PC-3 (cell line): ENCODE measurements at regions not wholly inside any gene's neighbourhood (a gene's known extent, or its start where the extent isn't known, plus 50 kb on each side); places are given as distances from the start of the nearest gene placed in this dataset.

Experiments used
- ATAC-seq: fragments of 200-7000 bp; cut with Tn5 transposase; 2 replicates; pipeline ENCODE4 v1.9.1; 2020; ENCODE audit warnings: mild to moderate bottlenecking, moderate library complexity
- BruUV-seq: library from RNA; stranded (reverse); fragments of 400-500 nt; replicated peaks from 2 replicates; lab custom pipeline; 2021; lab: Mats Ljungman, UMichigan
- CTCF ChIA-PET: fragments of 300-600 bp; sonication (Branson Sonifier 250); formaldehyde crosslinking; loops from one replicate; lab custom pipeline; 2022; ENCODE audit warnings: antibody characterized with exemption; lab: Charles Lee
- POLR2A ChIA-PET: fragments of 300-600 bp; sonication (Branson Sonifier 250); formaldehyde crosslinking; loops from one replicate; lab custom pipeline; 2022; ENCODE audit warnings: antibody characterized with exemption; ENCODE audit not compliant: unreplicated experiment; lab: Charles Lee
- DNase-seq: peaks from one replicate; pipeline ENCODE4 v3.0.0-alpha.2; 2015
- H2AFZ ChIP-seq: fragments of 300-600 bp; sonication (generic); 2 replicates; pipeline ENCODE4 v1.6.0; 2016; ENCODE audit warnings: antibody characterized with exemption, low read length
- H3F3A ChIP-seq: fragments of 300-600 bp; sonication (generic); one replicate; pipeline ENCODE4 v1.6.0; 2017; ENCODE audit warnings: antibody characterized with exemption, low read length, control low read depth, mild to moderate bottlenecking; ENCODE audit not compliant: unreplicated experiment
- H3K27ac ChIP-seq: fragments of 300-600 bp; sonication (generic); 2 replicates; pipeline ENCODE4 v1.5.1; 2016; ENCODE audit warnings: mild to moderate bottlenecking, low read length
- H3K27me3 ChIP-seq: fragments of 300-600 bp; sonication (generic); 2 replicates; pipeline ENCODE4 v1.6.1; 2016; ENCODE audit warnings: low read length, mixed read lengths
- H3K36me3 ChIP-seq: fragments of 300-600 bp; sonication (generic); 2 replicates; pipeline ENCODE4 v1.6.1; 2016; ENCODE audit warnings: low read depth, mixed run types, low read length, mixed read lengths
- H3K4me1 ChIP-seq: fragments of 300-600 bp; sonication (generic); 2 replicates; pipeline ENCODE4 v1.5.1; 2016; ENCODE audit warnings: low read length; ENCODE audit not compliant: insufficient read depth
- H3K4me2 ChIP-seq: fragments of 300-600 bp; sonication (generic); 2 replicates; pipeline ENCODE4 v1.6.0; 2016; ENCODE audit warnings: low read length
- H3K4me3 ChIP-seq: fragments of 300-600 bp; sonication (generic); 2 replicates; pipeline ENCODE4 v1.5.1; 2016; ENCODE audit warnings: mild to moderate bottlenecking, low read length, mixed read lengths
- H3K79me2 ChIP-seq: fragments of 300-600 bp; sonication (generic); 2 replicates; pipeline ENCODE4 v1.6.1; 2017; ENCODE audit warnings: low read length, mixed read lengths
- H3K9ac ChIP-seq: fragments of 300-600 bp; sonication (generic); 2 replicates; pipeline ENCODE4 v1.6.0; 2016; ENCODE audit warnings: mild to moderate bottlenecking, low read length
- H3K9me2 ChIP-seq: fragments of 300-600 bp; sonication (generic); replicated peaks from 2 replicates; pipeline ENCODE4 v1.6.1; 2016; ENCODE audit warnings: mixed run types, low read length, mixed read lengths
- H3K9me3 ChIP-seq: fragments of 300-600 bp; sonication (generic); 2 replicates; pipeline ENCODE4 v1.6.1; 2016; ENCODE audit warnings: low read length, mixed read lengths
- H4K20me1 ChIP-seq: fragments of 300-600 bp; sonication (generic); 2 replicates; pipeline ENCODE4 v1.6.1; 2016; ENCODE audit warnings: low read length, mixed read lengths
- CTCF ChIP-seq: fragments of 300-600 bp; sonication (generic); conservative IDR thresholded peaks from 2 replicates; pipeline ENCODE4 v1.5.1; 2017; ENCODE audit warnings: antibody characterized with exemption, low read depth, mild to moderate bottlenecking, low read length
- EZH2 ChIP-seq: fragments of 300-600 bp; sonication (generic); IDR thresholded peaks from one replicate; pipeline ENCODE4 v1.6.1; 2017; ENCODE audit warnings: antibody characterized with exemption, mild to moderate bottlenecking, low read length; ENCODE audit not compliant: unreplicated experiment
- EZH2phosphoT487 ChIP-seq: fragments of 300-600 bp; sonication (generic); IDR thresholded peaks from 2 replicates; pipeline ENCODE4 v1.6.1; 2018; ENCODE audit warnings: mild to moderate bottlenecking, antibody characterized with exemption, low read length, borderline replicate concordance
- intact Hi-C: fragments of 100-400 bp; cut with micrococcal nuclease; formaldehyde crosslinking; loops from 2 replicates; pipeline ENCODE4 v1.9.0; 2023

GRCh38 chr2:65608916-65609315, 176.5 kb upstream of the SPRED2 start:
- Histone ChIP-seq H3K36me3 (no peaks in the 10 kb centered on the region), H3K79me2 (no peaks in the 10 kb centered on the region), H3K4me3 (no peak overlapping the region), H2AFZ (no peak overlapping the region), H3K9me2 (no peaks in the 10 kb centered on the region), H3F3A (no peaks in the 10 kb centered on the region), H4K20me1 (no peaks in the 10 kb centered on the region), H3K27ac (no peak overlapping the region), H3K27me3 (no peaks in the 10 kb centered on the region), H3K4me2 (no peak overlapping the region), H3K4me1 (peaks cover 27% of the 10 kb centered on the region), H3K9ac (no peak overlapping the region), H3K9me3 (no peaks in the 10 kb centered on the region)
- ATAC-seq (no peak), DNase-seq (no peak)
- CTCF ChIA-PET: no interaction called here
- no peak for TF ChIP-seq EZH2phosphoT487
- intact Hi-C loops: no loop called here
- BruUV-seq: no TSS peak
- POLR2A ChIA-PET: no interaction called here

DNA sequence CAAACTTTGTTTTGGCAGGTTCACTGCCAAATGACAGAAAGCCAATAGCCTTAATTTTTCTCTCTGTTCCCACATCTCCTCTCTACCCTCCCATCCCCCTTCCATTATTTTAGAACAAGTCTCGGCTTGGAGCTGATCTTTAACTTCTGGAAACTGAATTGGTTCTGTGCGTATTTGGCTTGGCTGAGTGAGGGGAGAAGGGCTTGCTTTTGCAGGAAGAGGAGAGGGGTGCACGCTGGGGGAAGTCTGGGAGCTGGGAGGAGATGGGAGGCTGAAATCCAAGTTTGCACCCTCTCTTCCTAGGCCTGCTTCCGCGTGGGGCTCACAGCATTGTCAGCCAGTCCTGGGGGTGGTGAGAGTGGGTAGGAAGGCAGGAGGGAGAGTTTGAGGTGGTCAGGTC, 176.1 kb upstream of the SPRED2 start:
- BruUV-seq: no TSS peak
- DNase-seq: no peak
- Histone ChIP-seq H3K36me3 (no peaks in the 10 kb centered on the region), H3K4me2 (no peak overlapping the region), H2AFZ (no peak overlapping the region), H3K27ac (no peak overlapping the region), H3F3A (no peaks in the 10 kb centered on the region), H3K79me2 (no peaks in the 10 kb centered on the region), H3K9me2 (no peaks in the 10 kb centered on the region), H4K20me1 (no peaks in the 10 kb centered on the region), H3K9ac (no peak overlapping the region), H3K4me1 (peaks cover 27% of the 10 kb centered on the region), H3K4me3 (no peak overlapping the region), H3K9me3 (no peaks in the 10 kb centered on the region), H3K27me3 (no peaks in the 10 kb centered on the region)
- TF ChIP-seq CTCF (no peak), EZH2 (no peak), EZH2phosphoT487 (no peak)
- intact Hi-C loops: no loop called here
- POLR2A ChIA-PET: no interaction called here
- CTCF ChIA-PET: no interaction called here
- ATAC-seq: no peak

DNA sequence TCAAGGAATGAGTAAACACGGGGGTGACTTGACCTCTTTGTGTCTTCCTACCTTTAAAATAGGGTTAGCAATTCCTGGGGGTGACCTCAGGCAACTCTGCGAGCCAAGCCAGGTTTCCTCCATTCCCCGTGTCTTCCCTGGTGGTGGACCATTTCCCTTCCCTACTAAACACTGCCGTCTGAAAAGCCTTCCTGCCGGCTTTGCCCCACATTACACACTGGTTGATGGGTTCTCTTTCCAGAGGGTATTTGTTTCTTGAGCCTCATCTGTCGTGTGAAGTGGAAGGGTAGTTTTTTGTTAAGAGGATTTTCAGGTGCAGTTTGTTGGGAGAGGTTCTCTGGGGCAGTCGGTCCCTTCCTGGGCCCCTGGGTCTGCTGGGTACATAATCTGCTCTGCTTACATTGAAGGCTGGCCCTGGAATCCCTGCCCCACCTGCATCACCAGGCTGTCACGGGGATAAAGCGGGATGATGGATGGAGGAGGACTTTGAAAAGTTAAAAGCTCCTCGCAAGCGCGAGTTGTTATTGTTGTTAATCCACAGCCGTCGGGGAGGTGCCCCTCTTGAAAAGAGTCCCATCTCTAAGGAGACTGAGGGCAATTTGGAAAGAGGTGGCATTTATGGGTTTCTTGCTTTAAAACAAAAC, 175.4 kb upstream of the SPRED2 start:
- intact Hi-C loops: no loop called here
- H3K27ac ChIP-seq: no peak overlapping the region
- H3K36me3 ChIP-seq: no peaks in the 10 kb centered on the region
- H3K27me3 ChIP-seq: no peaks in the 10 kb centered on the region
- CTCF ChIA-PET: no interaction called here
- H3K9ac ChIP-seq: no peak overlapping the region
- H3F3A ChIP-seq: no peaks in the 10 kb centered on the region
- no peak overlapping the region for H3K4me2 ChIP-seq
- no TSS peak for BruUV-seq
- H2AFZ ChIP-seq: no peak overlapping the region
- TF ChIP-seq EZH2 (no peak), EZH2phosphoT487 (no peak), CTCF (no peak)
- POLR2A ChIA-PET: no interaction called here
- H3K79me2 ChIP-seq: no peaks in the 10 kb centered on the region
- H3K9me3 ChIP-seq: no peaks in the 10 kb centered on the region
- no peaks in the 10 kb centered on the region for H4K20me1 ChIP-seq
- H3K9me2 ChIP-seq: no peaks in the 10 kb centered on the region
- DNase-seq (no peak), ATAC-seq (no peak)
- H3K4me1 ChIP-seq: peaks cover 20% of the 10 kb centered on the region
- no peak overlapping the region for H3K4me3 ChIP-seq
